ENCODE measurements at regions not wholly inside any gene's neighbourhood (a gene's known extent, or its start where the extent isn't known, plus 50 kb on each side); places are given as distances from the start of the nearest gene placed in this dataset.

DNA sequence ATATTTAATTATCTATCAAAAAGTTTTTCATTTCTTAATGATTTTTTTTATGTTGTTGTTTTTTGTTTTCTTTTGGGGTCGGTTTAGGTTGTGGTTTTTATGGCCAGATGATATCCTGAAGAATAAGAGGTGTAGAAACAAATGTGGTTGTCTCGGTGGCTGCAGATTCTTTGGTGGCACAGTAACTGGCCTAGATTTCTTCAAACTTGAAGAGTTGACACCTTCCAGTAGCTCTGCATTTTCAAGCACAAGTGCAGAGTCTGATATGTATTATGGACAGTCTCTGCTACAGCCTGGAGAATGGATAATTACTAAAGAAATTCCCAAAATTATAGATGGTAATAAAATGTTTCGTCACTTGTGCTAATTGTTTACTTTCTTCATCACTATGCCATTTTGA is 82.6 kb downstream of the BLTP1 start:
- Histone ChIP-seq H3K4me1 (ENCODE audit: control insufficient read depth in 2 of 2, insufficient read depth in 2 of 2, low read length in 2 of 2) (no peaks in the 10 kb centered on the region), H3K9me3 (ENCODE audit: control insufficient read depth in 2 of 2, insufficient read depth in 1 of 2, low read length in 1 of 2) (no peaks in the 10 kb centered on the region), H3K4me3 (ENCODE audit: low read length in 2 of 2) (no peak overlapping the region), H3K36me3 (ENCODE audit: control insufficient read depth in 2 of 2, insufficient read depth in 2 of 2, low read length in 1 of 2) (peaks cover 0 to 12% of the 10 kb centered on the region in 2 donors), H3K27me3 (ENCODE audit: control insufficient read depth in 2 of 2, insufficient read depth in 1 of 2, low read length in 1 of 2) (no peaks in the 10 kb centered on the region), H3K27ac (ENCODE audit: low read depth in 1 of 2, low read length in 1 of 2) (no peak overlapping the region)
- 92% methylated on average over 3 of the region's 3 CpGs for WGBS
- no peak for DNase-seq (ENCODE audit: low read depth in 6 of 9, low spot score in 9 of 9)

DNA sequence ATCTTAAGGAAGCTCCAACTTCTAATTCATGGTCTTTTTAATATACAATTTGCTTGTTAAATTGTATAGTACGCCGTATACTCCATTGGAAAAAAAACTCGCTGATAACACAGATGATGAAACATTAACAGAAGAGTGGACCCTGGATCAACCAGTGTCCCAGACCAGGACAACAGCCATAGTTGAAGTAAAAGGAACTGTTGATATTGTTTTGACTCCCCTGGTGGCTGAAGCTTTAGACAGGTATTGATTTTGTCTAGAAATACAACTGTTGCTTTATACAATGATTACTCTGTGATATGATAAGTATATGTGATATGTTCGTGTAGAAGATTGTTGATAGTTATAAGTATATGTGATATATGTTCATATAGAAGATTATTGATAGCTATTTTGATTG is 91.7 kb downstream of the BLTP1 start:
- H3K27ac ChIP-seq (ENCODE audit: low read depth in 1 of 2, low read length in 1 of 2) = no peak overlapping the region
- peaks cover 3 to 19% of the 10 kb centered on the region in 2 donors for H3K36me3 ChIP-seq (ENCODE audit: control insufficient read depth in 2 of 2, insufficient read depth in 2 of 2, low read length in 1 of 2)
- H3K4me3 ChIP-seq (ENCODE audit: low read length in 2 of 2) = no peak overlapping the region
- WGBS = 97% methylated on average over 4 of the region's 4 CpGs
- no peaks in the 10 kb centered on the region for H3K9me3 ChIP-seq (ENCODE audit: control insufficient read depth in 2 of 2, insufficient read depth in 1 of 2, low read length in 1 of 2)
- no peaks in the 10 kb centered on the region for H3K27me3 ChIP-seq (ENCODE audit: control insufficient read depth in 2 of 2, insufficient read depth in 1 of 2, low read length in 1 of 2)
- DNase-seq (ENCODE audit: low read depth in 6 of 9, low spot score in 9 of 9) = no peak
- H3K4me1 ChIP-seq (ENCODE audit: control insufficient read depth in 2 of 2, insufficient read depth in 2 of 2, low read length in 2 of 2) = no peaks in the 10 kb centered on the region

DNA sequence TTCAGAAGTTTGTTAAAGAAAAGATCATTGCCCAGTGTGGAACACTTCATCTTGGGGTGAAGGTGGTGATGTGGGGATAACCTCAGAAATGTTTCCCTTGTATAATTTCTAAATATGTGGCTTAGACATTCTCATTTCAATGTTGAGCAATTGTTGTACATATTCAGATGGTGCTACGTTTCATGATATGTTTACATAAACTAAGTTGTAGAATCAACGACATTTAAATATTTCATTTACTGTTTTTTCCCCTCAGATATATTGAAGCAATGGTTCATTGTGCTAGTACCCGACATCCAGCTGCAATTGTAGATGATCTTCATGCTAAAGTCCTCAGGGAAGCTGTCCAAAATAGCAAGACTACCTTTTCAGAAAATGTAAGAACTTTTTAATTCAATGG is 92.6 kb downstream of the BLTP1 start:
- no peak for DNase-seq (ENCODE audit: low read depth in 6 of 9, low spot score in 9 of 9)
- WGBS = 97% methylated on average over 3 of the region's 3 CpGs
- no peaks in the 10 kb centered on the region for H3K9me3 ChIP-seq (ENCODE audit: control insufficient read depth in 2 of 2, insufficient read depth in 1 of 2, low read length in 1 of 2)
- no peak overlapping the region for H3K4me3 ChIP-seq (ENCODE audit: low read length in 2 of 2)
- H3K4me1 ChIP-seq (ENCODE audit: control insufficient read depth in 2 of 2, insufficient read depth in 2 of 2, low read length in 2 of 2) = no peaks in the 10 kb centered on the region
- H3K27me3 ChIP-seq (ENCODE audit: control insufficient read depth in 2 of 2, insufficient read depth in 1 of 2, low read length in 1 of 2) = no peaks in the 10 kb centered on the region
- H3K27ac ChIP-seq (ENCODE audit: low read depth in 1 of 2, low read length in 1 of 2) = no peak overlapping the region
- peaks cover 3 to 18% of the 10 kb centered on the region in 2 donors for H3K36me3 ChIP-seq (ENCODE audit: control insufficient read depth in 2 of 2, insufficient read depth in 2 of 2, low read length in 1 of 2)

DNA sequence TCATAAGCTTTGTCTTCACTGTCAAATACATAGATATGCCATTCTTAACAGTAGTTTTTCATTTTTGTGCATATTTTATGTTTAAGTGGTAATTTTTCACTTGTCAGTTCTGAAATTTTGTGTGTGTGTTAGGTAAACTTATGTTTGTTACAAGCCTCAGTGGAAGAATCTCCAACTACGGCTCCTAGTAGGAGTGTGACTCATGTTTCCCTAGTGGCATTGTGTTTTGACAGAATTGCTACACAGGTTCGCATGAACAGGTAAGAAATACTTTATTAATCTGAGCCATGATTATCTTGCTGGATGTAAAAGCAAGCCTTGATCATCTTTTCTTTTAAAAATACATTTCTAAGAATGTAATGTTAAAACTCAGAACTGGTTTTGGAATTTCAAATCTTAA is 94.4 kb downstream of the BLTP1 start:
- DNase-seq (ENCODE audit: low read depth in 6 of 9, low spot score in 9 of 9) = no peak
- H3K27me3 ChIP-seq (ENCODE audit: control insufficient read depth in 2 of 2, insufficient read depth in 1 of 2, low read length in 1 of 2) = no peaks in the 10 kb centered on the region
- WGBS = 94% methylated on average over 2 of the region's 2 CpGs
- peaks cover 3 to 22% of the 10 kb centered on the region in 2 donors for H3K36me3 ChIP-seq (ENCODE audit: control insufficient read depth in 2 of 2, insufficient read depth in 2 of 2, low read length in 1 of 2)
- H3K9me3 ChIP-seq (ENCODE audit: control insufficient read depth in 2 of 2, insufficient read depth in 1 of 2, low read length in 1 of 2) = no peaks in the 10 kb centered on the region
- no peak overlapping the region for H3K27ac ChIP-seq (ENCODE audit: low read depth in 1 of 2, low read length in 1 of 2)
- no peaks in the 10 kb centered on the region for H3K4me1 ChIP-seq (ENCODE audit: control insufficient read depth in 2 of 2, insufficient read depth in 2 of 2, low read length in 2 of 2)
- H3K4me3 ChIP-seq (ENCODE audit: low read length in 2 of 2) = no peak overlapping the region

- no peak for DNase-seq (ENCODE audit: low read depth in 6 of 9, low spot score in 9 of 9)
- Histone ChIP-seq H3K9me3 (ENCODE audit: control insufficient read depth in 2 of 2, insufficient read depth in 1 of 2, low read length in 1 of 2) (no peaks in the 10 kb centered on the region), H3K36me3 (ENCODE audit: control insufficient read depth in 2 of 2, insufficient read depth in 2 of 2, low read length in 1 of 2) (peaks cover 16 to 36% of the 10 kb centered on the region in 2 donors), H3K4me1 (ENCODE audit: control insufficient read depth in 2 of 2, insufficient read depth in 2 of 2, low read length in 2 of 2) (no peaks in the 10 kb centered on the region), H3K27me3 (ENCODE audit: control insufficient read depth in 2 of 2, insufficient read depth in 1 of 2, low read length in 1 of 2) (no peaks in the 10 kb centered on the region), H3K4me3 (ENCODE audit: low read length in 2 of 2) (no peak overlapping the region), H3K27ac (ENCODE audit: low read depth in 1 of 2, low read length in 1 of 2) (no peak overlapping the region)
- WGBS = 98% methylated on average over 1 of the region's 1 CpG
These were observed 97.2 kb downstream of the BLTP1 start for GRCh38 chr4:122249357-122249756.

DNA sequence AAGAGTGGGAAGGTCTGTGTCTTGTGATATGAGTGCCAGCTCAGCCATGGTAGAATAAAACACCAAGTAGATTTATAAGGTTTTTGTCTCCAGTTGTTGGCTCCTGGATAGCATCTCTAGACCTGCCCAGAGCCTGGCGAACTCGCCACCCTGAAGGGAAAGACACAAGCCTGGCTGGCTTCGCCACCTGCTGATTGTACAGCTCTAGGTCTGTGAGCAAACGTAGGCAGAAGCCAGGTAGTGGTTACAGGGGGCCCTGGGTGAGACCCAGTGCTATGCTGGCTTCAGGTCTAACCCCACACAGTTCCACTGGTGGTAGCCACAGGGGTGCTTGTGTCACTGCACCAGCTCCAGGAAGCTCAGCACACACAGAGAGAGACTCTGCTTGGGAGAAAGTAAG is 100.5 kb downstream of the BLTP1 start:
- no peak overlapping the region for H3K4me3 ChIP-seq (ENCODE audit: low read length in 2 of 2)
- no peaks in the 10 kb centered on the region for H3K4me1 ChIP-seq (ENCODE audit: control insufficient read depth in 2 of 2, insufficient read depth in 2 of 2, low read length in 2 of 2)
- 98% methylated on average over 4 of the region's 4 CpGs for WGBS
- peaks cover 23 to 47% of the 10 kb centered on the region in 2 donors for H3K36me3 ChIP-seq (ENCODE audit: control insufficient read depth in 2 of 2, insufficient read depth in 2 of 2, low read length in 1 of 2)
- no peak overlapping the region for H3K27ac ChIP-seq (ENCODE audit: low read depth in 1 of 2, low read length in 1 of 2)
- no peaks in the 10 kb centered on the region for H3K27me3 ChIP-seq (ENCODE audit: control insufficient read depth in 2 of 2, insufficient read depth in 1 of 2, low read length in 1 of 2)
- no peaks in the 10 kb centered on the region for H3K9me3 ChIP-seq (ENCODE audit: control insufficient read depth in 2 of 2, insufficient read depth in 1 of 2, low read length in 1 of 2)
- no peak for DNase-seq (ENCODE audit: low read depth in 6 of 9, low spot score in 9 of 9)

- Histone ChIP-seq H3K36me3 (ENCODE audit: control insufficient read depth in 2 of 2, insufficient read depth in 2 of 2, low read length in 1 of 2) (peaks cover 13 to 27% of the 10 kb centered on the region in 2 donors), H3K27ac (ENCODE audit: low read depth in 1 of 2, low read length in 1 of 2) (no peak overlapping the region), H3K27me3 (ENCODE audit: control insufficient read depth in 2 of 2, insufficient read depth in 1 of 2, low read length in 1 of 2) (no peaks in the 10 kb centered on the region), H3K4me1 (ENCODE audit: control insufficient read depth in 2 of 2, insufficient read depth in 2 of 2, low read length in 2 of 2) (no peaks in the 10 kb centered on the region), H3K9me3 (ENCODE audit: control insufficient read depth in 2 of 2, insufficient read depth in 1 of 2, low read length in 1 of 2) (no peaks in the 10 kb centered on the region), H3K4me3 (ENCODE audit: low read length in 2 of 2) (no peak overlapping the region)
- no peak for DNase-seq (ENCODE audit: low read depth in 6 of 9, low spot score in 9 of 9)
- 98% methylated on average over 1 of the region's 1 CpG for WGBS
These were observed 107.7 kb downstream of the BLTP1 start for GRCh38 chr4:122259849-122260248.

- Histone ChIP-seq H3K9me3 (ENCODE audit: control insufficient read depth in 2 of 2, insufficient read depth in 1 of 2, low read length in 1 of 2) (no peaks in the 10 kb centered on the region), H3K27ac (ENCODE audit: low read depth in 1 of 2, low read length in 1 of 2) (no peak overlapping the region), H3K27me3 (ENCODE audit: control insufficient read depth in 2 of 2, insufficient read depth in 1 of 2, low read length in 1 of 2) (no peaks in the 10 kb centered on the region), H3K36me3 (ENCODE audit: control insufficient read depth in 2 of 2, insufficient read depth in 2 of 2, low read length in 1 of 2) (peaks cover 3 to 10% of the 10 kb centered on the region in 2 donors), H3K4me1 (ENCODE audit: control insufficient read depth in 2 of 2, insufficient read depth in 2 of 2, low read length in 2 of 2) (no peaks in the 10 kb centered on the region), H3K4me3 (ENCODE audit: low read length in 2 of 2) (no peak overlapping the region)
- no peak for DNase-seq (ENCODE audit: low read depth in 6 of 9, low spot score in 9 of 9)
- 96% methylated on average over 1 of the region's 1 CpG for WGBS
These were observed 102.5 kb upstream of the ADAD1 start for GRCh38 chr4:122276359-122276758.

DNA sequence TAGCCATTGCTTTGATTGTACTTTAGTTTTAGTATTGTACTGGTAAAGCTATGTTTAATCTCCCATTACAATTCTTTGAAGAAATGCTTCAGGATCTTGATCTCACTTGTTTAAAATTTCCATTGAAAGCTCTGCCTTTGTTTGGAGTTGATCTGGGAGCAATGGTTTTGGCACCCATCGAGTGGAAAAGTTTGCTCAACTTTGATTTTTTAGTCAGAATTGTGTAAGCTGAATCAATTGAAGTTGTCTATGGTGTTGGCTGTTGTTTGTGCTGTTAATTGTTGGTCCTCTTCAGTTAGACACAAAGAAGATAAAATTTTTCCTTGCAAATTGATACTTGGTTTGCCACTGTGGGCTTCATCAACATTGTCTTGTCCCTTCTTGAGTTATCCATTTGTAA is 99.8 kb upstream of the ADAD1 start:
- H3K36me3 ChIP-seq (ENCODE audit: control insufficient read depth in 2 of 2, insufficient read depth in 2 of 2, low read length in 1 of 2) = peaks cover 3 to 7% of the 10 kb centered on the region in 2 donors
- WGBS = 96% methylated on average over 1 of the region's 1 CpG
- H3K9me3 ChIP-seq (ENCODE audit: control insufficient read depth in 2 of 2, insufficient read depth in 1 of 2, low read length in 1 of 2) = no peaks in the 10 kb centered on the region
- H3K27ac ChIP-seq (ENCODE audit: low read depth in 1 of 2, low read length in 1 of 2) = no peak overlapping the region
- no peak for DNase-seq (ENCODE audit: low read depth in 6 of 9, low spot score in 9 of 9)
- H3K4me1 ChIP-seq (ENCODE audit: control insufficient read depth in 2 of 2, insufficient read depth in 2 of 2, low read length in 2 of 2) = no peaks in the 10 kb centered on the region
- no peaks in the 10 kb centered on the region for H3K27me3 ChIP-seq (ENCODE audit: control insufficient read depth in 2 of 2, insufficient read depth in 1 of 2, low read length in 1 of 2)
- H3K4me3 ChIP-seq (ENCODE audit: low read length in 2 of 2) = no peak overlapping the region

GRCh38 chr4:122279670-122280069 is 99.1 kb upstream of the ADAD1 start:
- Histone ChIP-seq H3K27ac (ENCODE audit: low read depth in 1 of 2, low read length in 1 of 2) (no peak overlapping the region), H3K4me3 (ENCODE audit: low read length in 2 of 2) (no peak overlapping the region), H3K9me3 (ENCODE audit: control insufficient read depth in 2 of 2, insufficient read depth in 1 of 2, low read length in 1 of 2) (no peaks in the 10 kb centered on the region), H3K27me3 (ENCODE audit: control insufficient read depth in 2 of 2, insufficient read depth in 1 of 2, low read length in 1 of 2) (no peaks in the 10 kb centered on the region), H3K4me1 (ENCODE audit: control insufficient read depth in 2 of 2, insufficient read depth in 2 of 2, low read length in 2 of 2) (no peaks in the 10 kb centered on the region), H3K36me3 (ENCODE audit: control insufficient read depth in 2 of 2, insufficient read depth in 2 of 2, low read length in 1 of 2) (peaks cover 3 to 7% of the 10 kb centered on the region in 2 donors)
- WGBS = 99% methylated on average over 2 of the region's 2 CpGs
- DNase-seq (ENCODE audit: low read depth in 6 of 9, low spot score in 9 of 9) = no peak

Data from thymus (tissue), 11 donors.